ENCODE measurements at regions not wholly inside any gene's neighbourhood (a gene's known extent, or its start where the extent isn't known, plus 50 kb on each side); places are given as distances from the start of the nearest gene placed in this dataset.

DNA sequence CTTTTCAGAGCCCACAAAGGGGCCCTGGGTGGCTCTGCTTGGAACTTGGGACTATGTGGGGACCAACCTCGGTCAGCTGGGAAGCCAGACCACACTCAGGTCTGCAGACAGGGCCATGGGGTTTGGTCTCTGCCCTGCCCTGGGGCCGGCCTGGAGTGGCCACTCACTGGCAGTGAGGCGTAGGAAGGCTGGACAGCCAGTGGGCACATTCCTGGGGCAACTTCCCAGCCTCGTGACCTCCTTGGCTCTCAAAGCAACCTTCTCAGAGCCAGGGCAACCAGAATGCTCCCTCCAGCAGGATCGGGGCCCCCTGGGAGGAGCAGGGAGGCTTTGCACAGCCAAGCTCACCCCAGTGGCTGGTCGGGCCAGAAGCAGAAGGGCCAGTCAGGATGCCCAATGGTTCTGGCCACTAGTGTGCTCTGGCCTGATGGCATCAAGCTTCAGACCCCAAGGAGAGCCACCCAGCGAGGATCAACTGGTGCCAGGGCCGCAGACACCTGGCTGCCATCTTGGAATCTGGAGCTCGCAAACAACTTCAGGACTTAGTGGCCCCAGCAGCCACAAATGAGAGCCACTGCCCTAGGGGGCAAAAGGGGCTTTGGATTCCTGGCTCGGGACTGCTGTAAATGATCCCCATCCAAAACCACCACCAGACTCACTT lies 87.1 kb downstream of the MYEOV start:
- no peak for TF ChIP-seq EZH2 (IDR thresholded peaks at IDR 0.05)
- no peak for TF ChIP-seq POLR2AphosphoS5 (IDR thresholded peaks at IDR 0.05; ENCODE audit: borderline replicate concordance, low read depth, low read length)
- TF ChIP-seq FOXP2 (optimal IDR thresholded peaks at IDR 0.05; ENCODE audit: control extremely low read depth, extremely low read length, insufficient read depth): no peak

Measured in SK-N-MC (cell line).